RWPE1 (cell line): ENCODE measurements at regions not wholly inside any gene's neighbourhood (a gene's known extent, or its start where the extent isn't known, plus 50 kb on each side); places are given as distances from the start of the nearest gene placed in this dataset.

ENCODE experiments used
- CTCF ChIA-PET: fragments of 350-600 bp; sonication (Branson Sonifier 250); formaldehyde crosslinking; extraction: SDS; loops from one replicate; lab custom pipeline; 2021; lab: Yijun Ruan, JAX
- POLR2A ChIA-PET: fragments of 400-600 bp; formaldehyde crosslinking; extraction: SDS; loops from one replicate; lab custom pipeline; 2020; ENCODE audit warnings: antibody characterized with exemption; ENCODE audit not compliant: low non-redundant PET; lab: Yijun Ruan, JAX
- DNase-seq: peaks from one replicate; pipeline ENCODE4 v3.0.0; 2012; ENCODE audit warnings: low spot score
- H3K27ac ChIP-seq: fragments of 450-650 bp; 2 replicates; pipeline ENCODE4 v1.5.1; 2017
- TF ChIP-seq, protein P1 (sequence below): fragments of 450-650 bp; conservative IDR thresholded peaks from 2 replicates; pipeline ENCODE4 v1.5.1; 2017; ENCODE audit warnings: low read depth, mild to moderate bottlenecking

DNA sequence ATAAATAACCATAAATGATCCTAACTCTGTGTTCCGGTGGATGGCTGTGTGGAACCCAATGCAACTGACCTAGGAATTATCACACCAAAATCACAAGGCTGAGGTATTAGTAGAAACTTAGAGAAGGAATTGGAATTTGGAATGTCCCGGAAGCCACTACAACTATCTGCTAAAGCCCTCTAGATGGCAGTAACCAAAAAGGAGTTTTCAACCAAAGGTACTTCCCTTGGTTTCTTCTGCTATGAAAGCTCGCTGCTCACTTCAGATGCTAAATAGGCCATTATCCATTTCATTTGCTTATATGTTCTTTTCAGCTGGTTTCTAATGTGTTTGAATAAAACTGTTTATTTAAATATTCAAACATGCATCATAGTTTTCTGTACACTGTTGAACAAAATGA lies 1589.1 kb upstream of the SPRY2 start:
- CTCF ChIA-PET = interaction anchor here (0.6 kb wide), 2 partner anchors 693 to 937 kb away, joined by 3 to 4 read pairs; no protein-coding TSS in a partner anchor
- DNase-seq = peak; percentile 0
- no peak overlapping the region for H3K27ac ChIP-seq
- TF ChIP-seq, protein P1, sequence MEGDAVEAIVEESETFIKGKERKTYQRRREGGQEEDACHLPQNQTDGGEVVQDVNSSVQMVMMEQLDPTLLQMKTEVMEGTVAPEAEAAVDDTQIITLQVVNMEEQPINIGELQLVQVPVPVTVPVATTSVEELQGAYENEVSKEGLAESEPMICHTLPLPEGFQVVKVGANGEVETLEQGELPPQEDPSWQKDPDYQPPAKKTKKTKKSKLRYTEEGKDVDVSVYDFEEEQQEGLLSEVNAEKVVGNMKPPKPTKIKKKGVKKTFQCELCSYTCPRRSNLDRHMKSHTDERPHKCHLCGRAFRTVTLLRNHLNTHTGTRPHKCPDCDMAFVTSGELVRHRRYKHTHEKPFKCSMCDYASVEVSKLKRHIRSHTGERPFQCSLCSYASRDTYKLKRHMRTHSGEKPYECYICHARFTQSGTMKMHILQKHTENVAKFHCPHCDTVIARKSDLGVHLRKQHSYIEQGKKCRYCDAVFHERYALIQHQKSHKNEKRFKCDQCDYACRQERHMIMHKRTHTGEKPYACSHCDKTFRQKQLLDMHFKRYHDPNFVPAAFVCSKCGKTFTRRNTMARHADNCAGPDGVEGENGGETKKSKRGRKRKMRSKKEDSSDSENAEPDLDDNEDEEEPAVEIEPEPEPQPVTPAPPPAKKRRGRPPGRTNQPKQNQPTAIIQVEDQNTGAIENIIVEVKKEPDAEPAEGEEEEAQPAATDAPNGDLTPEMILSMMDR = peak; percentile 65
- POLR2A ChIA-PET = no interaction called here

DNA sequence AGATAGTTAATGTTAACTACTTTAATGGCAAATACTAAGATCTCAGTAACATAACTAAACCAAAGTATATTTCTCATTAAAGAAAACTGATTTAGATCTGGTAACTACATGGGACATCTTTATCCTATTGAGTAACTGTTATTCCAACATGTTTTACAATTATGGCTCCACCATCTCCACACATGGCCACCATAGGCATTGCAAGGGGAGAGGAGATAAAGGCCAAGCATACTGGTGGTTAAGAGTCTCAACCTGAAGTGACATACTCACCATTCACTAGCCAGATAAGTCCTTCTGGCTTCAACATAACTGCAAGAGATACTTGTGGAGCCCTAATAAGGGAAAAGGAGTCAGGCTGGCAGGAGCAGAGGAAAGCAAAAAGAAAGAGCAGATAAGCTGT lies 1586.4 kb upstream of the SPRY2 start:
- ChIA-PET CTCF (interaction anchor here (0.7 kb wide), 1 partner anchor 23 kb away, joined by 5 read pairs; no protein-coding TSS in a partner anchor), POLR2A (no interaction called here)
- TF ChIP-seq, protein P1 = no peak; the same call in 1 of the 2 replicates
- no peak overlapping the region for H3K27ac ChIP-seq
- DNase-seq = no peak

DNA sequence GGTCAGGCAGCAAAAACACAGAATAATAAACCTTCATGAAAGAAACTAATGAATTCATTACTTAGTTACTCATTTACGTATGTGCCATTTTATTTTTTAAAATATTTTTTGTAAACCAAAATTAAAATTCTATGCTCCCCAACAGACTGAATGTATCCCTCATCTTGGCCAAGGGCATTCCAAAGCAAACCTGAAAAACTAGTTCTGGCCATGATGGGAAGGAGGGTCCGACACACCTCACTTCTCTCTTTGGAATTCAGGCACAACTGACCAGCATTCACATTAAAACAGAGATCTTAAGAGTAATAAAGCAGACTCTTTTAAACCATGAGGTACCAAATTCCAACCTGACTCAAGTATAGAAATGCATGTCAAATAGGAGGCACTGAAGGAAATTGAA lies 1576.9 kb upstream of the SPRY2 start:
- POLR2A ChIA-PET = no interaction called here
- TF ChIP-seq, protein P1 = no peak
- H3K27ac ChIP-seq = no peak overlapping the region
- CTCF ChIA-PET = no interaction called here
- DNase-seq = no peak

DNA sequence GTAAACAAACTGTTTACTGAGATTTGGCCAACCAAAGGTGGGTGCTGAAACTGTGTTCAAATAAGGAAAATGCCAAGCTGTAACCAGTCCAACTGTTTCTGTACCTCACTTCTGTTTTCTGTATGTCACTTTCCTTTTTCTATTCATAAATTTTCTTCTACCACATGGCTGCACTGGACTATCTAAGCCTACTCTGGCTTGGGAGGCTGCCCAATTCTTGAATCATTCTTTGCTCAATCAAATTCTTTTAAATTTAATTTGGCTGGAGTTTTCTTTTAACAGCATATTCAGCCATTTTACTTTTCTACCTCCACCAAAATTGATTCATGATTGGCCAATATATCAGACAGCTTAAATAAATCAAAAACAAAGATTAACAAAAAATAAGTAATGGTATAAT lies 1575.5 kb upstream of the SPRY2 start:
- DNase-seq = no peak
- TF ChIP-seq, protein P1 = no peak
- CTCF ChIA-PET = no interaction called here
- no peak overlapping the region for H3K27ac ChIP-seq
- POLR2A ChIA-PET = no interaction called here

DNA sequence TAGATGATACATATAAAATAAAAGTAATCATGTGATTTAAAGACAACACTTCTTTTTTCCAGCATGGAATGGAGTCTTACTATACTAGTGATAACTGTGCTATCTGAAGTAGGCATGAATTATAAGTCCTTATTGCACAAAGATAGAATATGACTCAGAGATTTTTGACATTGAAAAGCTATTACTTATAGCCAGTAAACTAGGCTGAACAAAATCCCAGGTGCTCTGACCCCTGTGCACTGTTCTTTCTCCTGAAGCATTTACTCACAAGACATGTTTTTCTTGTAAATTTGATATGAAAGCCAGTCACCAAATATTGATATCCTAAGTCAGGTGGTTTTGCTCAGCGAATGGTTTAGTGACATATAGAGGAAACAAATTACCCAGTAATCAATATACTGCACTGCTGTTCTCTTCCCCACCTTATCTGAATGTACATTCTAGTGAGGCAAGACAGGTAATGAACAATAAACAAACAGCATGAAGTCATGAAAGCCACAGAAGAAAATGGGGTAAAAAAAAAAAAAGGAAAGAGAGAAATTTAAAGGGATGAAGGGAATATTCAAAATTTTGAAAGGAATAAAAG lies 1567.0 kb upstream of the SPRY2 start:
- DNase-seq = no peak
- POLR2A ChIA-PET = no interaction called here
- no peak overlapping the region for H3K27ac ChIP-seq
- TF ChIP-seq, protein P1 = no peak
- CTCF ChIA-PET = no interaction called here

DNA sequence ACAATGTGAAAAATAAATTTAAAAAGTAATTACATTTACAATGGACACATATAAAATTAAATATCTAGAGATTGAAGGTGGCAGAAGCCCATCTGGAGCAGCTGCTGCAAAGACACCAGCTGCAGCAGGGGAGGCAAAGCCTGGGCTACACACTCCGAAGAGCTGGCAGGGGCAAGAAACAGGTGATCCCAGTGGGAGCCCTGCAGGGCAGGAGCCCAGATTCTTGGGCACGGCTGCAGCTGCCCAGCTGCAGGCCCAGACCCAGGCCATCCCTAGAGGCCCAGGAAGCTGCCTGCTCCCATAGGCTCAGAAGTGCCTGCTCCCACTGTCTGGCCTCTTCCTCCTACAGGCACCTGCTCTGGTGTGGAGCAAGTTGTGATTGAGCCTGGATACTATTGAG lies 1547.9 kb upstream of the SPRY2 start:
- no peak overlapping the region for H3K27ac ChIP-seq
- no peak for DNase-seq
- ChIA-PET CTCF (interaction anchor here (1.0 kb wide), 1 partner anchor 23 kb away, joined by 3 read pairs; no protein-coding TSS in a partner anchor), POLR2A (no interaction called here)
- TF ChIP-seq, protein P1 = no peak
